Upper lobe of right lung (tissue), 1 donor: ENCODE measurements at regions not wholly inside any gene's neighbourhood (a gene's known extent, or its start where the extent isn't known, plus 50 kb on each side); places are given as distances from the start of the nearest gene placed in this dataset.

Source experiments
- ATAC-seq: fragments of 200-7000 bp; cut with Tn5 transposase; one replicate; pipeline ENCODE4 v1.9.1; 2020; ENCODE audit warnings: mild to moderate bottlenecking, moderate library complexity
- DNase-seq: peaks from one replicate; pipeline ENCODE4 v3.0.0-alpha.2; 2020
- H3K27ac ChIP-seq: fragments of 200-600 bp; one replicate; pipeline ENCODE4 v1.8.0; 2022
- H3K27me3 ChIP-seq: fragments of 200-600 bp; one replicate; pipeline ENCODE4 v1.8.0; 2022; ENCODE audit warnings: mild to moderate bottlenecking
- H3K36me3 ChIP-seq: fragments of 200-600 bp; one replicate; pipeline ENCODE4 v1.8.0; 2022
- H3K4me1 ChIP-seq: fragments of 200-600 bp; one replicate; pipeline ENCODE4 v1.8.0; 2022
- H3K4me3 ChIP-seq: fragments of 200-600 bp; one replicate; pipeline ENCODE4 v1.8.0; 2022; ENCODE audit warnings: mild to moderate bottlenecking
- H3K9me3 ChIP-seq: fragments of 200-600 bp; one replicate; pipeline ENCODE4 v1.8.0; 2022
- CTCF ChIP-seq: fragments of 200-600 bp; IDR thresholded peaks from one replicate; pipeline ENCODE4 v1.8.0; 2022; ENCODE audit warnings: antibody characterized with exemption
- intact Hi-C: fragments of 100-400 bp; cut with DNase I; formaldehyde crosslinking; loops from one replicate; pipeline ENCODE4 v1.11.0; 2022
- donor health status: DM: no; HTN: yes; CAD: no; lungs with severe emphysema.

GRCh38 chr15:69804786-69805185, 292.9 kb downstream of the TLE3 start:
- intact Hi-C loops, result no loop called here
- no peak for TF ChIP-seq CTCF

GRCh38 chr15:69805248-69805953, 292.3 kb downstream of the TLE3 start:
- ATAC-seq (peak; percentile 33), DNase-seq (no peak)
- Histone ChIP-seq H3K4me1 (no peaks in the 10 kb centered on the region), H3K4me3 (no peak overlapping the region), H3K9me3 (no peaks in the 10 kb centered on the region), H3K27me3 (no peaks in the 10 kb centered on the region), H3K36me3 (no peaks in the 10 kb centered on the region), H3K27ac (no peak overlapping the region)
- TF ChIP-seq CTCF, result no peak
- intact Hi-C loops, result no loop called here

More at GRCh38 chr15:69804786-69805185, 292.9 kb downstream of the TLE3 start:
- Histone ChIP-seq H3K4me1 (no peaks in the 10 kb centered on the region), H3K27ac (no peak overlapping the region), H3K4me3 (no peak overlapping the region), H3K9me3 (no peaks in the 10 kb centered on the region), H3K36me3 (no peaks in the 10 kb centered on the region), H3K27me3 (no peaks in the 10 kb centered on the region)
- ATAC-seq (peak; percentile 76), DNase-seq (no peak)

GRCh38 chr15:69806287-69806915, 291.3 kb downstream of the TLE3 start:
- Histone ChIP-seq H3K27ac (no peak overlapping the region), H3K36me3 (no peaks in the 10 kb centered on the region), H3K9me3 (no peaks in the 10 kb centered on the region), H3K4me3 (no peak overlapping the region), H3K4me1 (no peaks in the 10 kb centered on the region), H3K27me3 (no peaks in the 10 kb centered on the region)
- ATAC-seq, result no peak
- TF ChIP-seq CTCF, result no peak
- intact Hi-C loops, result no loop called here
- no peak for DNase-seq

GRCh38 chr15:69807721-69808120, 290.0 kb downstream of the TLE3 start:
- DNase-seq, result no peak

GRCh38 chr15:69808756-69809155, 289.0 kb downstream of the TLE3 start:
- H3K27me3 ChIP-seq, result no peaks in the 10 kb centered on the region
- H3K9me3 ChIP-seq, result no peaks in the 10 kb centered on the region
- peak; percentile 53 for ATAC-seq
- H3K36me3 ChIP-seq, result no peaks in the 10 kb centered on the region
- no peak overlapping the region for H3K4me3 ChIP-seq
- H3K27ac ChIP-seq, result no peak overlapping the region
- no peak for DNase-seq
- intact Hi-C loops, result no loop called here
- H3K4me1 ChIP-seq, result no peaks in the 10 kb centered on the region
- no peak for TF ChIP-seq CTCF

More at GRCh38 chr15:69807721-69808120, 290.0 kb downstream of the TLE3 start:
- H3K27me3 ChIP-seq, result no peaks in the 10 kb centered on the region
- no peak overlapping the region for H3K27ac ChIP-seq
- no peak for TF ChIP-seq CTCF
- ATAC-seq, result peak; percentile 34
- H3K4me1 ChIP-seq, result no peaks in the 10 kb centered on the region
- H3K36me3 ChIP-seq, result no peaks in the 10 kb centered on the region
- no peaks in the 10 kb centered on the region for H3K9me3 ChIP-seq
- intact Hi-C loops, result no loop called here
- H3K4me3 ChIP-seq, result no peak overlapping the region
